Peyer's patch (tissue), 4 donors: ENCODE measurements at regions not wholly inside any gene's neighbourhood (a gene's known extent, or its start where the extent isn't known, plus 50 kb on each side); places are given as distances from the start of the nearest gene placed in this dataset.

ENCODE experiments used
- DNase-seq, 3 donors: peaks; one replicate each; pipeline ENCODE4 v3.0.0-alpha.2; 2017 to 2019
- H3K27ac ChIP-seq, 4 donors: fragments of 200-600 bp; sonication (generic); one replicate each; pipeline ENCODE4 v1.5.1; 2016 to 2019
- H3K27me3 ChIP-seq, 2 donors: fragments of 200-600 bp; sonication (generic); one replicate each; pipeline ENCODE4 v1.5.1; 2019
- H3K36me3 ChIP-seq, 3 donors: fragments of 200-600 bp; sonication (generic); one replicate each; pipeline ENCODE4 v1.5.1; 2016 to 2019
- H3K4me1 ChIP-seq, 4 donors: fragments of 200-600 bp; sonication (generic); one replicate each; pipeline ENCODE4 v1.5.1; 2016 to 2019
- H3K4me3 ChIP-seq, 4 donors: fragments of 200-600 bp; sonication (generic); 1 replicate in 3 of 4; 2 replicates in 1 of 4; pipeline ENCODE4 v1.5.1; 2016 to 2019; ENCODE audit warnings: mild to moderate bottlenecking in 1 of 4
- H3K9me3 ChIP-seq, 4 donors: fragments of 200-600 bp; sonication (generic); one replicate each; pipeline ENCODE4 v1.5.1; 2016 to 2019; ENCODE audit warnings: mild to moderate bottlenecking in 1 of 4
- CTCF ChIP-seq, 6 experiments: fragments of 450-650 bp in 4 of 6; fragments of 200-600 bp in 2 of 6; sonication (generic) in 1 of 6; IDR thresholded peaks; one replicate each; pipeline ENCODE4 v1.5.1; 2017 to 2019; ENCODE audit warnings: antibody characterized with exemption in 6 of 6, mild to moderate bottlenecking in 3 of 6, moderate library complexity in 1 of 6
- POLR2A ChIP-seq, 2 donors: fragments of 450-650 bp; IDR thresholded peaks; one replicate each; pipeline ENCODE4 v1.5.1; 2017; ENCODE audit warnings: antibody characterized with exemption in 2 of 2, mild to moderate bottlenecking in 2 of 2, moderate library complexity in 2 of 2

- H3K4me3 ChIP-seq, result no peak overlapping the region
- no peaks in the 10 kb centered on the region for H3K4me1 ChIP-seq
- H3K27ac ChIP-seq, result no peak overlapping the region
- H3K36me3 ChIP-seq, result no peaks in the 10 kb centered on the region
- no peak for DNase-seq
- no peaks in the 10 kb centered on the region for H3K27me3 ChIP-seq
- no peaks in the 10 kb centered on the region for H3K9me3 ChIP-seq
- TF ChIP-seq CTCF (IDR thresholded peaks at IDR 0.05) (no peak), POLR2A (IDR thresholded peaks at IDR 0.05) (no peak)
Observed at GRCh38 chr10:128296253-128297007, 170.2 kb upstream of the MKI67 start.

GRCh38 chr10:128297709-128298378 is 171.6 kb upstream of the MKI67 start:
- Histone ChIP-seq H3K27me3 (no peaks in the 10 kb centered on the region), H3K27ac (no peak overlapping the region), H3K4me1 (no peaks in the 10 kb centered on the region), H3K36me3 (no peaks in the 10 kb centered on the region), H3K4me3 (no peak overlapping the region), H3K9me3 (no peaks in the 10 kb centered on the region)
- TF ChIP-seq POLR2A (IDR thresholded peaks at IDR 0.05) (no peak), CTCF (IDR thresholded peaks at IDR 0.05) (no peak)
- DNase-seq, result no peak

GRCh38 chr10:128298587-128298986 is 172.4 kb upstream of the MKI67 start:
- Histone ChIP-seq H3K9me3 (no peaks in the 10 kb centered on the region), H3K27me3 (no peaks in the 10 kb centered on the region), H3K27ac (no peak overlapping the region), H3K36me3 (no peaks in the 10 kb centered on the region), H3K4me1 (no peaks in the 10 kb centered on the region), H3K4me3 (no peak overlapping the region)
- DNase-seq, result no peak
- TF ChIP-seq POLR2A (IDR thresholded peaks at IDR 0.05) (no peak), CTCF (IDR thresholded peaks at IDR 0.05) (no peak)

- no peaks in the 10 kb centered on the region for H3K36me3 ChIP-seq
- no peak overlapping the region for H3K27ac ChIP-seq
- no peaks in the 10 kb centered on the region for H3K9me3 ChIP-seq
- no peaks in the 10 kb centered on the region for H3K4me1 ChIP-seq
- TF ChIP-seq CTCF (IDR thresholded peaks at IDR 0.05), result no peak
- no peak overlapping the region for H3K4me3 ChIP-seq
- no peaks in the 10 kb centered on the region for H3K27me3 ChIP-seq
- DNase-seq, result no peak
Observed at GRCh38 chr10:128300290-128300824, 174.1 kb upstream of the MKI67 start.

- TF ChIP-seq POLR2A (IDR thresholded peaks at IDR 0.05) (no peak), CTCF (IDR thresholded peaks at IDR 0.05) (no peak)
- H3K4me1 ChIP-seq, result no peaks in the 10 kb centered on the region
- H3K36me3 ChIP-seq, result no peaks in the 10 kb centered on the region
- DNase-seq, result no peak
- no peaks in the 10 kb centered on the region for H3K27me3 ChIP-seq
- H3K9me3 ChIP-seq, result no peaks in the 10 kb centered on the region
- no peak overlapping the region for H3K4me3 ChIP-seq
- H3K27ac ChIP-seq, result no peak overlapping the region
Observed at GRCh38 chr10:128301051-128301450, 174.8 kb upstream of the MKI67 start.
